ENCODE measurements at regions not wholly inside any gene's neighbourhood (a gene's known extent, or its start where the extent isn't known, plus 50 kb on each side); places are given as distances from the start of the nearest gene placed in this dataset.

DNA sequence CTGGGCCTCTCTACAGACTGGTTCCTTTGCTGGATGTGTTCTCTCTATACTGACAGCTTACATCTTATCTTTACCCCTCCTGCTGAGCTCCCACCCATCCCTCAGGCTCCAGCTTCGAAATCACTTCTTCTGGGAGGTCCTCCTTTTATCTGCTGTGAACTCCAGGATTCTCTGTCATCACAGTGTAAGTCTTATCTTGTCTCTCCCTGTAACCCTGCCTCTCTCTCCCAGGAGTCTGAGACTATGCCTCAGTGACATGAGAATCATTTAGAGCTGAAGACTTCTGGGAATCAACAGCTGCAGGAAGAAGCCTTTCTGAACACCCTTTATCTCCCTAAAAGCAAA, 148.1 kb upstream of the HS3ST3A1 start:
- Mint-ChIP-seq H3K36me3 (ENCODE audit: insufficient read depth, unreplicated experiment) (no peaks in the 10 kb centered on the region), H3K4me3 (ENCODE audit: unreplicated experiment) (no peak overlapping the region)
- CTCF ChIA-PET = no interaction called here

DNA sequence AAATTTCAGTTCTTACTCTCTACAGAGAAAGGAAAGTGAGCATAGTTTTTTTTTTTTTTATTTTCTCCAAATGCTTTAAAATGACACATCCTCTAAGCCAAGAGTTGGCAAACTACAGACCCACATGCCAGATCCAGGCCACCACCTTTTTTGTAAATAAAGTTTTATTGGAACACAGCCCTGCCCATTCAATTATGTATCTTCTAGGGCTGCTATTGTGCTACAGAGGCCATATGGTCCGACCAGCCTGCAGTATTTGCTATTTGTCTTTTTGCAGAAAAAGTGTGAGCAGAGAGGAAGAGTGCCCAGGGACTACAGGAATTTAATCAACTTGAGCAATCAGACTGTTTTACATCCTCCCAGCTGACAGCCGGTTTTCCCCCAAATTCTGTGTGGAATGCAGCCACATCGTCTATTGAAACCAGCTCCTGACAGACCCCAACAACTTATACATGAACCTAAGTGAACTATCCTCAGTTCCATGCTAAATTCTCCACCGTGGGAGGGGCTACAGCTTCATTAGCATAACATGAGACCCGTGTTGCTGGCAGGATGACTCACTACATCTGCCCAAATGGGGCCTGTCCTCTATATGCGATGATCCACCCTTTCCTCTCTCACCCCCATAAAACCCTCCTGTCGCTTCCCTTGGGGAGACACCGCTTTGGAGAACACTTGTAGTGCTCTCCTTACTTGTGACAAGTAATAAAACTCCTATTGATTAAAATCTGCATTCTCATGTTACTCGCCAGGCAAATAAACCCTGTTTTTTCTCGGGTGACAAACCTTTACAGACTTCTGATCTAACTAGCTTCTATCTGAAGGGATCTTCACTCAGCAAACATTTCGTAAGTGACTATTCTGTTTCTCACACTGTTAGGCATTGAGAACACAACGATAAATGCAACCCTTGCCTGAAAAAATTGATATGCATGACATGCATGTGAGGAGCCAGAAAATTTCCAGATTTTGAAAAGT, 149.4 kb upstream of the HS3ST3A1 start:
- no TSS peak for BruUV-seq (replicated peaks)
- DNase-seq (ENCODE audit: unreplicated experiment) = peak; percentile 28
- peaks cover 11% of the 10 kb centered on the region for H3K4me1 Mint-ChIP-seq (ENCODE audit: insufficient read depth, unreplicated experiment)

More for the DNA sequence above, 148.1 kb upstream of the HS3ST3A1 start:
- no TSS peak for BruUV-seq (replicated peaks)
- POLR2A ChIA-PET = interaction anchor here (1.0 to 1.4 kb wide), 2 partner anchors 25 to 26 kb away, joined by 3 read pairs; no protein-coding TSS in a partner anchor
- no peak overlapping the region for H3K27ac Mint-ChIP-seq (ENCODE audit: low read depth, unreplicated experiment)
- no peaks in the 10 kb centered on the region for H3K27me3 Mint-ChIP-seq (ENCODE audit: insufficient read depth, unreplicated experiment)
- H3K4me1 Mint-ChIP-seq (ENCODE audit: insufficient read depth, unreplicated experiment) = peaks cover 11% of the 10 kb centered on the region
- no peak for DNase-seq (ENCODE audit: unreplicated experiment)
- TF ChIP-seq, protein P1, sequence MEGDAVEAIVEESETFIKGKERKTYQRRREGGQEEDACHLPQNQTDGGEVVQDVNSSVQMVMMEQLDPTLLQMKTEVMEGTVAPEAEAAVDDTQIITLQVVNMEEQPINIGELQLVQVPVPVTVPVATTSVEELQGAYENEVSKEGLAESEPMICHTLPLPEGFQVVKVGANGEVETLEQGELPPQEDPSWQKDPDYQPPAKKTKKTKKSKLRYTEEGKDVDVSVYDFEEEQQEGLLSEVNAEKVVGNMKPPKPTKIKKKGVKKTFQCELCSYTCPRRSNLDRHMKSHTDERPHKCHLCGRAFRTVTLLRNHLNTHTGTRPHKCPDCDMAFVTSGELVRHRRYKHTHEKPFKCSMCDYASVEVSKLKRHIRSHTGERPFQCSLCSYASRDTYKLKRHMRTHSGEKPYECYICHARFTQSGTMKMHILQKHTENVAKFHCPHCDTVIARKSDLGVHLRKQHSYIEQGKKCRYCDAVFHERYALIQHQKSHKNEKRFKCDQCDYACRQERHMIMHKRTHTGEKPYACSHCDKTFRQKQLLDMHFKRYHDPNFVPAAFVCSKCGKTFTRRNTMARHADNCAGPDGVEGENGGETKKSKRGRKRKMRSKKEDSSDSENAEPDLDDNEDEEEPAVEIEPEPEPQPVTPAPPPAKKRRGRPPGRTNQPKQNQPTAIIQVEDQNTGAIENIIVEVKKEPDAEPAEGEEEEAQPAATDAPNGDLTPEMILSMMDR (IDR thresholded peaks at IDR 0.05; ENCODE audit: unreplicated experiment) = no peak
- intact Hi-C loops (cut with micrococcal nuclease) = no loop called here
- H3K9me3 Mint-ChIP-seq (ENCODE audit: unreplicated experiment) = no peaks in the 10 kb centered on the region

DNA sequence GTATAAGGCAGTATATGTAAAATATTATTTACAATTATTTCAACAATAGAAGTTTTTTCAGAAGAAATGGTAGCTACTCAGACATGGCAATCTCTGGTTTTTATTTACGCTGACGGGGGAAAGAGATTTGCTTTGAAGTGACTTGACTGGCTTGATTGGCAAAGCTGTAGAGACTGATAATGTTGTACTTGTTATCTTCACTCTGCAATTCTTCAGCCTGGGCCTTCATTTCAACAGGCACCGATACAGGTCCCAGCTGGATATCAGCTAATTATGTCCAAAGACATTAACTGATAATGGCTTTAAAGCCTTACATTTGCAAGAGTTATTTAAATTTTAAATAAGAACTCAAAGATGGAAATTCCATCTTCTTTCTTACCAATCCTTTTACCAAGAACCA, 151.4 kb upstream of the HS3ST3A1 start:
- Mint-ChIP-seq H3K4me1 (ENCODE audit: insufficient read depth, unreplicated experiment) (peaks cover 11% of the 10 kb centered on the region), H3K27ac (ENCODE audit: low read depth, unreplicated experiment) (no peak overlapping the region), H3K27me3 (ENCODE audit: insufficient read depth, unreplicated experiment) (no peaks in the 10 kb centered on the region), H3K4me3 (ENCODE audit: unreplicated experiment) (no peak overlapping the region), H3K36me3 (ENCODE audit: insufficient read depth, unreplicated experiment) (no peaks in the 10 kb centered on the region), H3K9me3 (ENCODE audit: unreplicated experiment) (no peaks in the 10 kb centered on the region)
- intact Hi-C loops (cut with micrococcal nuclease) = no loop called here
- BruUV-seq (replicated peaks) = no TSS peak
- DNase-seq (ENCODE audit: unreplicated experiment) = no peak
- TF ChIP-seq, protein P1 (IDR thresholded peaks at IDR 0.05; ENCODE audit: unreplicated experiment) = no peak
- ChIA-PET CTCF (no interaction called here), POLR2A (interaction anchor here (0.6 kb wide), 2 partner anchors 50 to 553 kb away, joined by 3 read pairs; no protein-coding TSS in a partner anchor)

More for the DNA sequence above, 149.4 kb upstream of the HS3ST3A1 start:
- ChIA-PET CTCF (interaction anchor here (0.7 to 0.9 kb wide), 2 partner anchors 35 to 154 kb away, joined by 3 read pairs; no protein-coding TSS in a partner anchor), POLR2A (interaction anchor here (0.8 to 1.4 kb wide), 3 partner anchors 9 to 26 kb away, joined by 3 read pairs; no protein-coding TSS in a partner anchor)
- H3K4me3 Mint-ChIP-seq (ENCODE audit: unreplicated experiment) = no peak overlapping the region
- H3K27ac Mint-ChIP-seq (ENCODE audit: low read depth, unreplicated experiment) = no peak overlapping the region
- H3K27me3 Mint-ChIP-seq (ENCODE audit: insufficient read depth, unreplicated experiment) = no peaks in the 10 kb centered on the region
- TF ChIP-seq, protein P1 (IDR thresholded peaks at IDR 0.05; ENCODE audit: unreplicated experiment) = no peak
- no peaks in the 10 kb centered on the region for H3K36me3 Mint-ChIP-seq (ENCODE audit: insufficient read depth, unreplicated experiment)
- no peaks in the 10 kb centered on the region for H3K9me3 Mint-ChIP-seq (ENCODE audit: unreplicated experiment)
- intact Hi-C loops (cut with micrococcal nuclease) = no loop called here

DNA sequence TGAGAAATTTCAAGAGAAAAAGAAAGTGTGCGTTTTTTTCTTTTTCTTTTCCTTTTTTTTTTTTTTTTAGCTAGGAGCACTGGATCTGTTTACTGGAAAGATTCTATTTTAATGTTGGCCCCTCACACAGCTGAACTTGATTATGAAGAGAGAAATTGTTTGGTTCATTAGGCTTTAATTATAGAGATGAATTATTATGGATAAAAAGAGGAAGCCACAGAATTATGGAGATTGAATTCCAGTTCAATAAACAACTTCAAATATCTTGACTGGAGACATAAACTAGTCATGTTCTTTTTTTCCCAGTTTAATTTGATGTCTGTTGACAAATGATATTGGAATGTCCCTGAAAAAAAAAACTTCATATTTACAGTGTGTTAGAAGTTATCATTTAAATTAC, 152.0 kb upstream of the HS3ST3A1 start:
- no peaks in the 10 kb centered on the region for H3K36me3 Mint-ChIP-seq (ENCODE audit: insufficient read depth, unreplicated experiment)
- intact Hi-C loops (cut with micrococcal nuclease) = no loop called here
- no peak overlapping the region for H3K4me3 Mint-ChIP-seq (ENCODE audit: unreplicated experiment)
- CTCF ChIA-PET = interaction anchor here (0.6 kb wide), 1 partner anchor 1084 kb away, joined by 3 read pairs; no protein-coding TSS in a partner anchor
- peaks cover 11% of the 10 kb centered on the region for H3K4me1 Mint-ChIP-seq (ENCODE audit: insufficient read depth, unreplicated experiment)
- H3K9me3 Mint-ChIP-seq (ENCODE audit: unreplicated experiment) = no peaks in the 10 kb centered on the region
- TF ChIP-seq, protein P1 (IDR thresholded peaks at IDR 0.05; ENCODE audit: unreplicated experiment) = no peak
- POLR2A ChIA-PET = interaction anchor here (0.7 to 1.0 kb wide), 2 partner anchors 10 to 11 kb away, joined by 4 to 5 read pairs; no protein-coding TSS in a partner anchor
- no TSS peak for BruUV-seq (replicated peaks)
- H3K27me3 Mint-ChIP-seq (ENCODE audit: insufficient read depth, unreplicated experiment) = no peaks in the 10 kb centered on the region
- no peak overlapping the region for H3K27ac Mint-ChIP-seq (ENCODE audit: low read depth, unreplicated experiment)
- DNase-seq (ENCODE audit: unreplicated experiment) = no peak

Data from MCF 10A (cell line).